ENCODE measurements at regions not wholly inside any gene's neighbourhood (a gene's known extent, or its start where the extent isn't known, plus 50 kb on each side); places are given as distances from the start of the nearest gene placed in this dataset.

DNA sequence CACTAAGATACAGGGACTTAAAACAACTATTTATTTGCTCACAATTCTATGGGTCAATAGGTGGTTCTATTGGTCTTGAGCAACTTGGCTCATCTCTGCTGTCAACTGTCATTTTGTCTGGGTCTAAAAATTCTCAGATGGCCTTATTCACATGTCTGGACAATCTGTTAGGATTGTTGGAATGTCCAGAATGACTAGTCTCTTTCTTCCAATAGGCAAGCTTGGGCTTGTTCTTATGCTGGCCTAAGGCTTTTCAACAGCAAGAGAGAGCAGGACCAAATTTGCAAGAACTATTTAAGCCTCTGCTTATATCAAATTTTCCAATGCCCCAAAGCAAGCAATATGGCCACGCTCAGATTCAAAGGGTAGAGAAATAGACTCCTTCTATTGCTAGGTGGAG lies 240.9 kb downstream of the KIF2B start:
- intact Hi-C loops (cut with DNase I; ENCODE audit: low total_unique reads): no loop called here
- DNase-seq: no peak
- Histone ChIP-seq H3K9me3 (no peaks in the 10 kb centered on the region), H3K27me3 (no peaks in the 10 kb centered on the region), H3K4me3 (no peak overlapping the region), H3K36me3 (no peaks in the 10 kb centered on the region), H3K27ac (no peak overlapping the region), H3K4me1 (no peaks in the 10 kb centered on the region)
- TF ChIP-seq CTCF (IDR thresholded peaks at IDR 0.05) (no peak), POLR2A (IDR thresholded peaks at IDR 0.05) (no peak)

DNA sequence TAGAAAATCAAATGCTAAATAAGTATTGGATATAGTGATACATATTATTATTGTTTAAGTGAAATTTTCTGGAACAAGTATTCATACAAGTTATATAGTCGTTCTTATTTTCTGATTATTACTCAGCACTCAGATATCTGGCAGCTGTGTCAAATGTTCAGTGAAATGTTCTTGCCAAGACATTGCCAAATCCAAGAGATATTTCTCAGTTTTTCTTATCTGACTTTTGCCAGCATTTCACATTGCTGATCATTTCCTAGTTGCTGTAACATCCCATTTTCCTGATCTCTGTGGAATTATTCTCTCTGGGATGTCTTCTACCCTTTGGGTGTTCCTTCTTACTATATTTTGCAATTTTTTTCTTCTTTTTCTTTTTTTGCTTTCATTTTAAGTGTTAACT lies 262.3 kb downstream of the KIF2B start:
- TF ChIP-seq CTCF (IDR thresholded peaks at IDR 0.05): no peak
- no peak for TF ChIP-seq POLR2A (IDR thresholded peaks at IDR 0.05)
- intact Hi-C loops (cut with DNase I; ENCODE audit: low total_unique reads): no loop called here
- DNase-seq: no peak
- Histone ChIP-seq H3K4me3 (no peak overlapping the region), H3K4me1 (no peaks in the 10 kb centered on the region), H3K27ac (no peak overlapping the region), H3K27me3 (no peaks in the 10 kb centered on the region), H3K36me3 (no peaks in the 10 kb centered on the region), H3K9me3 (no peaks in the 10 kb centered on the region)

DNA sequence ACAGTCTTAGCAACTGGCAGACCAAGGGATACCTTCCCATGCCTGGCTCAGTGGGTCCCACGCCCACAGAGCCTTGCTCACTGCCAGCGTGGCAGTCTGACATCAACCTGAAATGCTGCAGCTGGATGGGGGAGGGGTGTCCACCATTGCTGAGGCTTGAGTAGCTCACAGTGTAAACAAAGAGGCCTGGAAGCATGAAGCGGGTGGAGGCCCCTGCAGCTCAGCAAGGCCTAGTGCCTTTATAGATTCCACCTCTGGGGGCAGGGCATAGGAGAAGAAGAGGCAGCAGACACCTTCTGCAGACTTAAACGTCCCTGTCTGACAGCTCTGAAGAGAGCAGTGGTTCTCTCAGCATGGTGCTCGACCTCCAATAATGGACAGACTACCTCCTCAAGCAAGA lies 263.2 kb downstream of the KIF2B start:
- Histone ChIP-seq H3K27me3 (no peaks in the 10 kb centered on the region), H3K4me3 (no peak overlapping the region), H3K9me3 (no peaks in the 10 kb centered on the region), H3K4me1 (no peaks in the 10 kb centered on the region), H3K36me3 (no peaks in the 10 kb centered on the region), H3K27ac (no peak overlapping the region)
- no peak for TF ChIP-seq POLR2A (IDR thresholded peaks at IDR 0.05)
- no peak for TF ChIP-seq CTCF (IDR thresholded peaks at IDR 0.05)
- intact Hi-C loops (cut with DNase I; ENCODE audit: low total_unique reads): no loop called here
- DNase-seq: no peak

DNA sequence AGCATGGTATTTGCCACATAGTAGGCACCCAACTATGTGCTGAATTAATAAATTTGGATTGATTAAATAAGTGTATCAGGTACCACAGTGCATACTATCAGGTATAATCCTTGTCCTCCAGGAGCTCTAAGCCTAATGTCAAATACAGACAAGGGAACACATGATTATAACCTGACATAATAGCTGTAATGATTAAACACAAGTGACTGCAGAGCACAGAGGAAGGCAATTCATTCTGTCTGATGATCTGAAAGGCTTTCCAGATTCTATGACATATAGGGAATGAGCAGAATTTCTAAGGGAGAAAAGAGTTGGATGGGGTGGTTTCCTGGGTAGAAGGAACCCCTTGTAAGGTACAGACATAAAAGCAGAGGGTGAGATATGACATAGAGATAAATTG lies 273.5 kb downstream of the KIF2B start:
- no peak overlapping the region for H3K4me3 ChIP-seq
- no peak overlapping the region for H3K27ac ChIP-seq
- H3K9me3 ChIP-seq: no peaks in the 10 kb centered on the region
- DNase-seq: no peak
- intact Hi-C loops (cut with DNase I; ENCODE audit: low total_unique reads): no loop called here
- no peaks in the 10 kb centered on the region for H3K27me3 ChIP-seq
- TF ChIP-seq POLR2A (IDR thresholded peaks at IDR 0.05) (no peak), CTCF (IDR thresholded peaks at IDR 0.05) (no peak)
- no peaks in the 10 kb centered on the region for H3K36me3 ChIP-seq
- H3K4me1 ChIP-seq: no peaks in the 10 kb centered on the region

- H3K27ac ChIP-seq: no peak overlapping the region
- H3K4me1 ChIP-seq: no peaks in the 10 kb centered on the region
- DNase-seq: no peak
- H3K36me3 ChIP-seq: no peaks in the 10 kb centered on the region
- intact Hi-C loops (cut with DNase I; ENCODE audit: low total_unique reads): no loop called here
- no peaks in the 10 kb centered on the region for H3K9me3 ChIP-seq
- no peaks in the 10 kb centered on the region for H3K27me3 ChIP-seq
- no peak overlapping the region for H3K4me3 ChIP-seq
- TF ChIP-seq POLR2A (IDR thresholded peaks at IDR 0.05) (no peak), CTCF (IDR thresholded peaks at IDR 0.05) (no peak)
Observed at GRCh38 chr17:54099221-54099620, 276.5 kb downstream of the KIF2B start.

Measured in uterus (tissue), 3 donors.